CD4-positive, alpha-beta T cell treated with Interferon gamma for 1 hour (primary cell): ENCODE measurements at regions not wholly inside any gene's neighbourhood (a gene's known extent, or its start where the extent isn't known, plus 50 kb on each side); places are given as distances from the start of the nearest gene placed in this dataset.
"Not testable (repeated sequence)": the region's sequence is repeated elsewhere in the genome, so short reads cannot be mapped to it uniquely, and the experiment has no call there.

Experiments used
- DNase-seq: peaks from one replicate; pipeline ENCODE4 v3.0.0-alpha.2; 2020

GRCh38 chr7:149995369-149996026, 121.7 kb downstream of the ATP6V0E2 start:
- not testable (repeated sequence) for DNase-seq

DNA sequence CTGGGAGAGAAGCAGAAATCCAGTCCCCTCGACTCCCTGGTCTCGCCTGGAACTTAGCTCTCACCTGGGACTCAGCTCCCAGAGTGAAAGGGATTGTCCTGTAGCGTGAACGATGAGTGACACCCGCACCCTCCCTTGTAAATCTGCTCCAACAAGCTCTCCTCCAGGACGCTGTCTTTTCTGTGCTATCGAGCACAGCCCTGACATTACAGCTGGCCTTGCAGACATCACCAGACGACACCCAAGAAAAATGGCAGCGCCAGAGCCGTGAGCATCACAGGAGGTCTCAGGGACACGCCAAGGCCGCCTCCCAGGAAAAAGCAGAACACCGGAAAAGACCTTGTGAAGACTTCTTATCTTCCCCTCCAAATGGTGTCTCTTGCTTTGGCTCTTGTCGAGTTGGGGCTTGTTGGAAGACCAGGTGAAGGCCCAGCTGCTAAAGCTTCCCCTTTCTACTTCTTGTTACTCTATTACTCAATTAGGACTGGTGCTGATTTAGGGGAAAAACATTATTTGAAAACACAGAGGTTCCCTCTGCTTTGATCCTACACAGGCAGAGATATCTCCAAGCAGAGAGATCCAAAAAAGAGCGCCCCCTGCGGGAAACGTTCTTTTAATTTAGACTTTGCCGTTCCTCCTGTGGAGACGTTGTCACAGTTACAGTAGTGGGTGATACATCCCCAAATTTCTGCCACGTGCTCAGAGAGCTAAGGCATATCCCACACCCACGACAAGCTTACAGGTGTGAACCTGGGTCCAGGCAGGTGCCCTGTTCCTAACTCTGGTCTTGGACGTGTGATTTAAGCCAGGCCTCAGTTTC, 127.2 kb downstream of the ATP6V0E2 start:
- not testable (repeated sequence) for DNase-seq

DNA sequence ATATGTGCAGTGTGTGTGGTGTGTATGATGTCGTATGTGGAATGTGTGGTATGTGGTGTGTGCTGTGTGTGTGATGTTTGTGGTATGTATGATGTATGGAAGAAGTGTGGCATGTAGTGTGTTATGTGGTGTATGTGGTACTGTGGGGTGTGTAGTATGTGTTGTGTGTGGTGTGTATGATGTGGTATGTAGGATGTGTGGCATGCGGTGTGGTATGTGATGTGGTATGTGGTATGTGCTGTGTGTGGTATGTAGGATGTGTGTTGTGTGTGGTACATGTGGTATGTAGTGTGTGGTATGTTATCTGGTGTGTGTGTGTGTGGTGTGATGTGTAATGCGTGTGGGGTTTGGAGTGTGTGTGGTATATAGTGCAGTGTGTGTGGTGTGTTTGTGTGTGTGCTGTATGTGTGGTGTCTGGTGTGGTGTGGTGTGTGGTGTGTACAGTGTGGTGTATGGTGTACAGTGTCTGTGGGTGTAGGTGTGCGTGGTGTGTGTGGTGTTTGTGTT, 129.6 kb downstream of the ATP6V0E2 start:
- no peak for DNase-seq

DNA sequence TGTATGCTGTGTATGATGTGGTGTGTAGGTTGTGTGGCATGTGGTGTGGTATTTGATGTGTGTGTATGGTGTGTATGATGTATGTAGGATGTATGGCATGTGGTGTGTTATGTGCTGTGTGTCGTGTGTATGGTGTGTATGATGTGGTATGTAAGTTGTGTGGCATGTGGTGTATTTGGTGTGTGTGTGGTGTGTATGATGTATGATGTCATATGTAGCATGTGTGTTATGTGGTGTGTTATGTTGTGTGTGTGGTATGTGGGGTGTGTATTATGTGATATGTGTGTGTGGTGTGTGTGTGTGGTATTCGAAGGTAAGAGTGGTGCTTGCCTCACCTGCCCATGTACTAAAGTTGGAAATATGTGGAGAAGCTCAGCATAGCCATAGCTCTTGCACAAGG, 130.2 kb downstream of the ATP6V0E2 start:
- DNase-seq = not testable (repeated sequence)

GRCh38 chr7:150004843-150005242, 131.1 kb downstream of the ATP6V0E2 start:
- DNase-seq = not testable (repeated sequence)

- DNase-seq = not testable (repeated sequence)
Measured at GRCh38 chr7:150009620-150010303, 136.0 kb downstream of the ATP6V0E2 start.

GRCh38 chr7:150016651-150017189, 143.0 kb downstream of the ATP6V0E2 start:
- not testable (repeated sequence) for DNase-seq

- DNase-seq = not testable (repeated sequence)
Measured at GRCh38 chr7:150020210-150020609, 146.4 kb downstream of the ATP6V0E2 start.

GRCh38 chr7:150024550-150025490, 151.1 kb downstream of the ATP6V0E2 start:
- DNase-seq = not testable (repeated sequence)

DNA sequence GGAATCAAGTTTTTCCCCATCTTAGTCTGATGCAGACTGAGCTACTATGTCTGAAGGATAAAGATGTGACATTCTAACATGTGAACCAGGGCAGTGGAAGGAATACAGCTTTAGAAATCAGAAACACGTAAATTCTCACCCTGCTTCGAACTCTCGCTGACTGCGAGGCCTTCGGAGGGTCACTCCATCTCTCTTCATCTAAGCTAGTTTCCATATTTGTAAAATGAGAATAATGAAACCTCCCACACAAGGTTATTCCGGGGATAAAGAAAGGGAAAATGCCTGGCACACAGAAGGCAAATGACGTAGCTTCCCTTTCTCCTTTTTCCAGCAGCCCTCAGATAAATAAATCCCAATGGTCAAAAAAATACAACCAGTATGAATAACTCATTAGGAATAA, 152.0 kb downstream of the ATP6V0E2 start:
- DNase-seq = not testable (repeated sequence)

DNA sequence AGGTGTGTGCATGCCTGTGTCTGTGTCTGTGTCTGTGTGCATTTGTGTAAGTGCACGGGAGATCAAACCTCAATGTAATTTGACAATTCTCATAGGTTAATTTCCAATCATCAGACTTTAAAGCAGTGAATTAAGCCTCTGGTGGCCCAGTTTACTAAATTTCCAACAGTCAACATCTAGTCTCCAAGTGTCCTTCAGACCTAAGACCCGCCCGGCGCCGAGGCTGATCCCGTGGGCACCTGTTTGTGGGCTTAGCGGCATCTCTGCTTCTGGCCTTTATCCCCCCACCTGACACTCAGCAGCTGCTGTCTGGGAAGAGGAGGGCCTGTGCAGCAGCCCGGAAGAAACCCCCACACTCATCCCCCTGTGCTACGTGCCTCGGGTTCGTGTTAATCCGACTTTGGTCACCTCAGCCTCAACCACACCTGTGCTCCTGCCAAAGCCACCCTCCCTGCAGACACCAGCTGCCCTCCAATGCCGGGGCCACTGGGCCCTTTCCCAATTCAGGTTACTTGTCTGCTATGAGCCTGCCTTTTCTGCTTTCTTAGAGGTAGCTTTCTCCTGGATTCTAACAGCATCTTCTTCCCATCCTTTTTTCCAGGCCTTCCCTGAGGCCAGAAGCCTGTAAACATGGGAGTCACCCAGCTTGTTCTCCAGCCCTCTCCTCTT, 154.7 kb downstream of the ATP6V0E2 start:
- DNase-seq = not testable (repeated sequence)

GRCh38 chr7:150029013-150029389, 155.2 kb downstream of the ATP6V0E2 start:
- DNase-seq = not testable (repeated sequence)

DNA sequence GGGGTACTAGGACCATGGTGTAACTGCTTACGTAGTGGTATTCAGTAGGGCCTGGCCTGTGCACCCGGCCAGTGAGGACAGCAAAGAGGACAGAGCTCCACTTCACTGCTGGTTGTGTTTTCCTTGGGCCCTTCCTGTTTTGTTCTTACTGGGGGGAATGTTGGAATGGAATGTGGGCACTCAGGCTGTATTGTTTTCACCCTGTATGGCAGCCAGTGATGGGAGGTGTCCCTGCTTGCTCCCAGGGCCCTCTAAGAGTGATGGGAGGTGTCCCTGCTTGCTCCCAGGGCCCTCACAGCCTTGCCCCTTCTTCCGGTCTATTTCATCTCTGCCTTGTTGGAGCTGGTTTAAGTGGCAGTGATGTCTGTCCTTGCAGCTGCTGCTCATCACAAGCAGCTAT, 158.0 kb downstream of the ATP6V0E2 start:
- not testable (repeated sequence) for DNase-seq

- DNase-seq = not testable (repeated sequence)
Measured at GRCh38 chr7:150033711-150034110, 159.9 kb downstream of the ATP6V0E2 start.

DNA sequence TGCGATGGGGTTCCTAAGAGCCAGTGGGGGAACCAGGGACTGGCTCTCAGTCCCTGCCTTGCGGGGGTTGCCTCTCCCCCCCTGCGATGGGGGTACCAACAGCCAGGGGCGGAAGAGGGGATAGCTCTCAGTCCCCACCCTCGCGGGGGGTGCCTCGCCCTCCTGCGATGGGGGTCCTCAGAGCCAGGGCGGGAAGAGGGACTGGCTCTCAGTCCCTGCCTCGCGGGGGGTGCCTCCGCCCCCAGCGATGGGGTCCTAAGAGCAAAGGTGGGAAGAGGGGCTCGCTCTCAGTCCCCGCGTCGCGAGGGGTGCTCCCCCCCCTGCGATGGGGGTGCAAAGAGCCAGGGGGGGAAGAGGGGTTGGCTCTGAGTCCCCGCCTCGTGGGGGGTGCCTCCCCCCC, 162.0 kb downstream of the ATP6V0E2 start:
- DNase-seq = not testable (repeated sequence)

GRCh38 chr7:150039061-150039460, 165.3 kb downstream of the ATP6V0E2 start:
- DNase-seq = not testable (repeated sequence)

DNA sequence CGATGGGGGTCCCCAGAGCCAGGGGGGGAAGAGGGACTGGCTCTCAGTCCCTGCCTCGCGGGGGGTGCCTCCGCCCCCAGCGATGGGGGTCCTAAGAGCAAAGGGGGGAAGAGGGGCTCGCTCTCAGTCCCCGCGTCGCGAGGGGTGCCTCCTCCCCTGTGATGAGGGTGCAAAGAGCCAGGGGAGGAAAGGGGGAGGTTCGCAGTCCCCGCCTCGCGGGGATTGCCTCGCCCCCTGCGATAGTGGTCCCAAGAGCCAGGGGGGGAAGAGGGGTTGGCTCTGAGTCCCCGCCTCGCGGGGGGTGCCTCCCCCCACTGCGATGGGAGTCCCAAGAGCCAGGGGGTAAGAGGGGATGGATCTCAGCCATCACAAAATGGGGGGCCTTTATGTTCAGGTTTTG, 168.5 kb downstream of the ATP6V0E2 start:
- not testable (repeated sequence) for DNase-seq

GRCh38 chr7:150044771-150045170, 171.0 kb downstream of the ATP6V0E2 start:
- not testable (repeated sequence) for DNase-seq

DNA sequence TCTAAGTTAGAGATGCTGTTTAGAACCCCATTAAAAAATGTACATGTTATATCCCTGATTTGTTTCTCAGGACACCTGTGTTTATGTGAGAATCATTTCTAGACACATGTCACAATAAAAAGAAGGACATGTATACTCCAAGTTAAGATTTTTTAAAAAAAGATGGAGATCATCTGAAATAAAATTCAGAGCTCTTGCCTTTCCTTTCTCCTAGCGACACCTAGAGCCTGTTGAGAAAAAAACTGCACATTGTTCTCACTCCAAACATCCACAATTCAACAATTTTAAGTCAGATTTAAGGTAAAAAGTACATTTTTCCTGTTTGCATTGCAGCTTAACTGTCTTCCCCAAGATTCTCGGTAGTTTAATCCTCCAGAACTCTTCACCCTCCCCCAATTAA, 171.8 kb downstream of the ATP6V0E2 start:
- not testable (repeated sequence) for DNase-seq

- DNase-seq = not testable (repeated sequence)
Measured at GRCh38 chr7:150046290-150047194, 172.8 kb downstream of the ATP6V0E2 start.
